ENCODE measurements at regions not wholly inside any gene's neighbourhood (a gene's known extent, or its start where the extent isn't known, plus 50 kb on each side); places are given as distances from the start of the nearest gene placed in this dataset.

DNA sequence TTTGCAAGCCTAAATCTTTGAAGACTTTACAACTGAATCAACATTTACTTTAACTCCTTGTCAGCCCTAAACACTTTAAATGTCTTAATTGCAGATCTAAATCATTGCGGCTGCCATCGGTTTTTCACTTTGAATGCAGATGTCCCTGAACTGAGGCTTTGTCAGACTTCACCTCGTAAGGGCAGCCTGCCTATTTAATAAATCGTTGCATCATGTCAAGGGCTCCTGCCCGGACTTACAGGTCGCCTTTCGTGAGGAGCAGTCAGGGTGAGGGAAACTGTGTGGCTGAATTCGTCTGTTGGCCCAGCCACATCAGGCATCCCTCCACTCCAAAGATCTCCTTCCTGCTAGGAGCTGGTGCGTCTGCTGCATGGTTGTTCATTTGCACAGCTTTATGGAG is 368.2 kb upstream of the NPVF start:
- TF ChIP-seq, protein P1, sequence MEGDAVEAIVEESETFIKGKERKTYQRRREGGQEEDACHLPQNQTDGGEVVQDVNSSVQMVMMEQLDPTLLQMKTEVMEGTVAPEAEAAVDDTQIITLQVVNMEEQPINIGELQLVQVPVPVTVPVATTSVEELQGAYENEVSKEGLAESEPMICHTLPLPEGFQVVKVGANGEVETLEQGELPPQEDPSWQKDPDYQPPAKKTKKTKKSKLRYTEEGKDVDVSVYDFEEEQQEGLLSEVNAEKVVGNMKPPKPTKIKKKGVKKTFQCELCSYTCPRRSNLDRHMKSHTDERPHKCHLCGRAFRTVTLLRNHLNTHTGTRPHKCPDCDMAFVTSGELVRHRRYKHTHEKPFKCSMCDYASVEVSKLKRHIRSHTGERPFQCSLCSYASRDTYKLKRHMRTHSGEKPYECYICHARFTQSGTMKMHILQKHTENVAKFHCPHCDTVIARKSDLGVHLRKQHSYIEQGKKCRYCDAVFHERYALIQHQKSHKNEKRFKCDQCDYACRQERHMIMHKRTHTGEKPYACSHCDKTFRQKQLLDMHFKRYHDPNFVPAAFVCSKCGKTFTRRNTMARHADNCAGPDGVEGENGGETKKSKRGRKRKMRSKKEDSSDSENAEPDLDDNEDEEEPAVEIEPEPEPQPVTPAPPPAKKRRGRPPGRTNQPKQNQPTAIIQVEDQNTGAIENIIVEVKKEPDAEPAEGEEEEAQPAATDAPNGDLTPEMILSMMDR (IDR thresholded peaks at IDR 0.05; ENCODE audit: insufficient read depth, low read length), result no peak
- TF ChIP-seq SPI1 (IDR thresholded peaks at IDR 0.05; ENCODE audit: borderline replicate concordance, low read depth), result no peak
- no peak for TF ChIP-seq GABPA (IDR thresholded peaks at IDR 0.05; ENCODE audit: low read depth)
- TF ChIP-seq, protein P2, sequence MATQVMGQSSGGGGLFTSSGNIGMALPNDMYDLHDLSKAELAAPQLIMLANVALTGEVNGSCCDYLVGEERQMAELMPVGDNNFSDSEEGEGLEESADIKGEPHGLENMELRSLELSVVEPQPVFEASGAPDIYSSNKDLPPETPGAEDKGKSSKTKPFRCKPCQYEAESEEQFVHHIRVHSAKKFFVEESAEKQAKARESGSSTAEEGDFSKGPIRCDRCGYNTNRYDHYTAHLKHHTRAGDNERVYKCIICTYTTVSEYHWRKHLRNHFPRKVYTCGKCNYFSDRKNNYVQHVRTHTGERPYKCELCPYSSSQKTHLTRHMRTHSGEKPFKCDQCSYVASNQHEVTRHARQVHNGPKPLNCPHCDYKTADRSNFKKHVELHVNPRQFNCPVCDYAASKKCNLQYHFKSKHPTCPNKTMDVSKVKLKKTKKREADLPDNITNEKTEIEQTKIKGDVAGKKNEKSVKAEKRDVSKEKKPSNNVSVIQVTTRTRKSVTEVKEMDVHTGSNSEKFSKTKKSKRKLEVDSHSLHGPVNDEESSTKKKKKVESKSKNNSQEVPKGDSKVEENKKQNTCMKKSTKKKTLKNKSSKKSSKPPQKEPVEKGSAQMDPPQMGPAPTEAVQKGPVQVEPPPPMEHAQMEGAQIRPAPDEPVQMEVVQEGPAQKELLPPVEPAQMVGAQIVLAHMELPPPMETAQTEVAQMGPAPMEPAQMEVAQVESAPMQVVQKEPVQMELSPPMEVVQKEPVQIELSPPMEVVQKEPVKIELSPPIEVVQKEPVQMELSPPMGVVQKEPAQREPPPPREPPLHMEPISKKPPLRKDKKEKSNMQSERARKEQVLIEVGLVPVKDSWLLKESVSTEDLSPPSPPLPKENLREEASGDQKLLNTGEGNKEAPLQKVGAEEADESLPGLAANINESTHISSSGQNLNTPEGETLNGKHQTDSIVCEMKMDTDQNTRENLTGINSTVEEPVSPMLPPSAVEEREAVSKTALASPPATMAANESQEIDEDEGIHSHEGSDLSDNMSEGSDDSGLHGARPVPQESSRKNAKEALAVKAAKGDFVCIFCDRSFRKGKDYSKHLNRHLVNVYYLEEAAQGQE (IDR thresholded peaks at IDR 0.05; ENCODE audit: insufficient replicate concordance, low read depth), result no peak
- no peak for TF ChIP-seq POLR2AphosphoS5 (IDR thresholded peaks at IDR 0.05; ENCODE audit: low read depth)
- Histone ChIP-seq H3K4me3 (replicated peaks; ENCODE audit: insufficient read depth, low read length) (no peak overlapping the region), H3K27ac (replicated peaks) (no peak overlapping the region), H3K27me3 (ENCODE audit: insufficient read depth, poor library complexity, severe bottlenecking) (no peaks in the 10 kb centered on the region)
- no peak for DNase-seq (ENCODE audit: low read depth in 1 of 2, low spot score in 1 of 2)

- DNase-seq (ENCODE audit: low read depth in 1 of 2, low spot score in 1 of 2), result no peak
- Histone ChIP-seq H3K27ac (replicated peaks) (no peak overlapping the region), H3K27me3 (ENCODE audit: insufficient read depth, poor library complexity, severe bottlenecking) (no peaks in the 10 kb centered on the region), H3K4me3 (replicated peaks; ENCODE audit: insufficient read depth, low read length) (no peak overlapping the region)
- TF ChIP-seq, protein P2 (IDR thresholded peaks at IDR 0.05; ENCODE audit: insufficient replicate concordance, low read depth), result no peak
- TF ChIP-seq, protein P1 (IDR thresholded peaks at IDR 0.05; ENCODE audit: insufficient read depth, low read length), result no peak
- TF ChIP-seq GABPA (IDR thresholded peaks at IDR 0.05; ENCODE audit: low read depth) (no peak), POLR2AphosphoS5 (IDR thresholded peaks at IDR 0.05; ENCODE audit: low read depth) (no peak), SPI1 (IDR thresholded peaks at IDR 0.05; ENCODE audit: borderline replicate concordance, low read depth) (no peak)
Measured at GRCh38 chr7:25597946-25598345, 369.7 kb upstream of the NPVF start.

DNA sequence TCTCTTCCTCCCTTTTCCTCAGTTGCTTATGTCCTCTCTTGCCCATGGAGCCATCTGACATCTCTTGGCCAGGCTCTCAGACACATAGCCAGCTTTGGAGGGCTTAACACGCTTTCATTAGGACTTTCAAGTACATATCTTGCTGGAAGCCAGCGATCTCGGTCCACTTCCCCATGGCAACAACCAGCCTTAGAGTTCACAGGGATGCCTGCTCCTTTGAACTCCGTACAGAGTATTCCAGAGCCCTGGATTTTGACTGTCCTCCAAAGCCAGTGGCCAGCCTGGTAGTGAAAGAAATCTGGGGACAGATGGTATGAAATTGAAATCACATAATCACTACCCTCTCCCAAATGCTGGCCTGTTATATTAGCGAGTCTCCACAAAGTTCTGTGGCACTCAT is 370.5 kb upstream of the NPVF start:
- H3K27ac ChIP-seq (replicated peaks), result no peak overlapping the region
- TF ChIP-seq, protein P2 (IDR thresholded peaks at IDR 0.05; ENCODE audit: insufficient replicate concordance, low read depth), result no peak
- TF ChIP-seq, protein P1 (IDR thresholded peaks at IDR 0.05; ENCODE audit: insufficient read depth, low read length), result no peak
- TF ChIP-seq SPI1 (IDR thresholded peaks at IDR 0.05; ENCODE audit: borderline replicate concordance, low read depth), result no peak
- no peak for TF ChIP-seq POLR2AphosphoS5 (IDR thresholded peaks at IDR 0.05; ENCODE audit: low read depth)
- no peak for TF ChIP-seq GABPA (IDR thresholded peaks at IDR 0.05; ENCODE audit: low read depth)
- H3K4me3 ChIP-seq (replicated peaks; ENCODE audit: insufficient read depth, low read length), result no peak overlapping the region
- DNase-seq (ENCODE audit: low read depth in 1 of 2, low spot score in 1 of 2), result no peak
- no peaks in the 10 kb centered on the region for H3K27me3 ChIP-seq (ENCODE audit: insufficient read depth, poor library complexity, severe bottlenecking)

All from HL-60 (cell line).